A549 (cell line): ENCODE measurements at regions not wholly inside any gene's neighbourhood (a gene's known extent, or its start where the extent isn't known, plus 50 kb on each side); places are given as distances from the start of the nearest gene placed in this dataset.

ENCODE experiments used
- ATAC-seq, 2 experiments: fragments of 200-7000 bp in 1 of 2; fragments of >200 bp in 1 of 2; cut with Nextera tagmentation in 1 of 2; cut with Tn5 transposase in 1 of 2; 3 replicates each; pipeline versions ENCODE4 v1.8.0 to v1.9.1; 2018 to 2020; ENCODE audit warnings: mild to moderate bottlenecking in 1 of 2, moderate library complexity in 1 of 2
- CTCF ChIA-PET: fragments of 300-600 bp; sonication (Branson Sonifier 250); formaldehyde crosslinking; extraction: SDS; loops from one replicate; lab custom pipeline; 2021; ENCODE audit warnings: antibody characterized with exemption, inconsistent platforms; lab: Yijun Ruan, JAX
- POLR2A ChIA-PET: fragments of 350-600 bp; formaldehyde crosslinking; extraction: SDS; loops from one replicate; lab custom pipeline; 2021; ENCODE audit warnings: antibody characterized with exemption, inconsistent platforms; lab: Yijun Ruan, JAX
- DNase-seq, 2 experiments: peaks; one replicate each; pipeline versions ENCODE4 v3.0.0 to v3.0.0-alpha.2; 2011 to 2016; ENCODE audit warnings: low read depth in 1 of 2, low spot score in 1 of 2
- FAIRE-seq: peaks from 2 replicates; lab custom pipeline; 2011; peaks lifted over from hg19 to GRCh38; lab: Jason Lieb, UNC
- H3K27ac ChIP-seq, 2 experiments: fragments of >200 bp; sonication (Bioruptor Twin); formaldehyde crosslinking; 3 replicates each; pipeline ENCODE4 v1.5.1; 2016 to 2017
- H3K4me1 ChIP-seq: fragments of >200 bp; sonication (Bioruptor Twin); formaldehyde crosslinking; 3 replicates; pipeline ENCODE4 v1.6.1; 2016
- H3K4me2 ChIP-seq: fragments of >200 bp; sonication (Bioruptor Twin); formaldehyde crosslinking; 3 replicates; pipeline ENCODE4 v1.6.1; 2016
- H3K4me3 ChIP-seq: fragments of >200 bp; sonication (Bioruptor Twin); formaldehyde crosslinking; 3 replicates; pipeline ENCODE4 v1.5.1; 2016
- H3K9me3 ChIP-seq: fragments of >200 bp; sonication (Bioruptor Twin); formaldehyde crosslinking; 3 replicates; pipeline ENCODE4 v1.6.1; 2016
- CBX8 ChIP-seq: fragments of 200-600 bp; sonication (generic); IDR thresholded peaks from 2 replicates; pipeline ENCODE4 v1.6.1; 2016
- CEBPB ChIP-seq, 2 experiments: fragments of >200 bp in 1 of 2; sonication (Bioruptor Twin) in 1 of 2; formaldehyde crosslinking in 1 of 2; IDR thresholded peaks; 2 replicates each; pipeline ENCODE4 v1.6.1; 2012 to 2016
- E2F6 ChIP-seq: IDR thresholded peaks from 2 replicates; pipeline ENCODE4 v1.6.1; 2012; ENCODE audit warnings: low read depth, borderline replicate concordance
- EHF ChIP-seq: fragments of 250-450 bp; sonication (Bioruptor Pico); IDR thresholded peaks from 2 replicates; pipeline ENCODE4 v1.5.0; 2020; ENCODE audit warnings: mild to moderate bottlenecking
- FOSL2 ChIP-seq, 2 experiments: fragments of 450-650 bp in 1 of 2; fragments of >200 bp in 1 of 2; sonication (Bioruptor Twin) in 1 of 2; formaldehyde crosslinking; IDR thresholded peaks; 2 replicates each; pipeline versions ENCODE4 v1.5.0 to v1.6.1; 2016 to 2020; ENCODE audit warnings: mild to moderate bottlenecking in 1 of 2, moderate library complexity in 1 of 2
- HOXA7 ChIP-seq: fragments of 250-450 bp; sonication (Bioruptor Pico); IDR thresholded peaks from 2 replicates; pipeline ENCODE4 v1.5.0; 2020; ENCODE audit warnings: mild to moderate bottlenecking, moderate library complexity
- MAFK ChIP-seq: fragments of 450-650 bp; IDR thresholded peaks from 2 replicates; pipeline ENCODE4 v1.6.1; 2014; ENCODE audit not compliant: partially characterized antibody
- WGBS: methylation state at CpG from one replicate; pipeline ENCODE4 v1.1.6; 2017; ENCODE audit errors: missing lambda C conversion rate; 5-methylcytosine and 5-hydroxymethylcytosine counted together
- TF ChIP-seq, protein P1 (sequence below): IDR thresholded peaks from 2 replicates; pipeline ENCODE4 v1.6.1; 2012
- TF ChIP-seq, protein P2 (sequence below): fragments of >200 bp; sonication (Bioruptor Twin); formaldehyde crosslinking; IDR thresholded peaks from 3 replicates; pipeline ENCODE4 v1.6.1; 2016

GRCh38 chr10:4117604-4118003 is 332.6 kb upstream of the KLF6 start:
- H3K4me2 ChIP-seq = no peak overlapping the region
- no peak for TF ChIP-seq CEBPB (IDR thresholded peaks at IDR 0.05)
- TF ChIP-seq, all 56 proteins: peak for 0
- Histone ChIP-seq H3K27ac (no peak overlapping the region), H3K4me3 (no peak overlapping the region), H3K9me3 (no peaks in the 10 kb centered on the region), H3K4me1 (no peaks in the 10 kb centered on the region)
- ATAC-seq (no peak), DNase-seq (no peak), FAIRE-seq (no peak)
- POLR2A ChIA-PET = no interaction called here
- CTCF ChIA-PET = interaction anchor here (1.1 kb wide), 1 partner anchor 33 kb away, joined by 3 read pairs; no protein-coding TSS in a partner anchor
- WGBS = 85% methylated on average over 1 of the region's 1 CpG

GRCh38 chr10:4111643-4112042 is 326.6 kb upstream of the KLF6 start:
- no peak overlapping the region for H3K27ac ChIP-seq
- no peak for DNase-seq
- no peaks in the 10 kb centered on the region for H3K9me3 ChIP-seq
- ChIA-PET CTCF (interaction anchor here (0.7 kb wide), 1 partner anchor 299 kb away, joined by 5 read pairs; no protein-coding TSS in a partner anchor), POLR2A (no interaction called here)
- FAIRE-seq = no peak
- H3K4me3 ChIP-seq = no peak overlapping the region
- TF ChIP-seq, protein P1, sequence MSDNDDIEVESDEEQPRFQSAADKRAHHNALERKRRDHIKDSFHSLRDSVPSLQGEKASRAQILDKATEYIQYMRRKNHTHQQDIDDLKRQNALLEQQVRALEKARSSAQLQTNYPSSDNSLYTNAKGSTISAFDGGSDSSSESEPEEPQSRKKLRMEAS = no peak
- TF ChIP-seq MAFK = peak; percentile 92
- no peak for ATAC-seq
- no peak overlapping the region for H3K4me2 ChIP-seq
- WGBS = 29% methylated on average over 1 of the region's 1 CpG
- no peaks in the 10 kb centered on the region for H3K4me1 ChIP-seq

GRCh38 chr10:4109469-4109868 is 324.5 kb upstream of the KLF6 start:
- H3K4me3 ChIP-seq = no peak overlapping the region
- H3K9me3 ChIP-seq = no peaks in the 10 kb centered on the region
- H3K4me1 ChIP-seq = no peaks in the 10 kb centered on the region
- ChIA-PET POLR2A (no interaction called here), CTCF (interaction anchor here (0.6 kb wide), 1 partner anchor 35 kb away, joined by 5 read pairs; no protein-coding TSS in a partner anchor)
- no peak overlapping the region for H3K27ac ChIP-seq
- WGBS = 67% methylated on average over 3 of the region's 3 CpGs
- TF ChIP-seq CBX8 (no peak), EHF (CRISPR knock-in tag) (no peak)
- ATAC-seq = no peak
- no peak overlapping the region for H3K4me2 ChIP-seq
- DNase-seq = no peak
- no peak for FAIRE-seq

GRCh38 chr10:4108693-4109092 is 323.7 kb upstream of the KLF6 start:
- Histone ChIP-seq H3K9me3 (no peaks in the 10 kb centered on the region), H3K4me2 (no peak overlapping the region), H3K4me1 (no peaks in the 10 kb centered on the region), H3K4me3 (no peak overlapping the region), H3K27ac (no peak overlapping the region)
- ATAC-seq = no peak
- TF ChIP-seq HOXA7 (CRISPR knock-in tag) = no peak
- FAIRE-seq = no peak
- WGBS = 64% methylated on average over 4 of the region's 4 CpGs
- POLR2A ChIA-PET = no interaction called here
- DNase-seq = no peak
- CTCF ChIA-PET = interaction anchor here (1.7 kb wide), 1 partner anchor 15 kb away, joined by 5 read pairs; no protein-coding TSS in a partner anchor

- Histone ChIP-seq H3K27ac (no peak overlapping the region), H3K4me3 (no peak overlapping the region), H3K9me3 (no peaks in the 10 kb centered on the region), H3K4me1 (no peaks in the 10 kb centered on the region), H3K4me2 (no peak overlapping the region)
- FAIRE-seq = no peak
- TF ChIP-seq MAFK = peak; percentile 61
- TF ChIP-seq FOSL2 (IDR thresholded peaks at IDR 0.05) = no peak
- TF ChIP-seq FOSL2 (CRISPR knock-in tag; IDR thresholded peaks at IDR 0.05) = peak; percentile 74
- TF ChIP-seq, protein P2, sequence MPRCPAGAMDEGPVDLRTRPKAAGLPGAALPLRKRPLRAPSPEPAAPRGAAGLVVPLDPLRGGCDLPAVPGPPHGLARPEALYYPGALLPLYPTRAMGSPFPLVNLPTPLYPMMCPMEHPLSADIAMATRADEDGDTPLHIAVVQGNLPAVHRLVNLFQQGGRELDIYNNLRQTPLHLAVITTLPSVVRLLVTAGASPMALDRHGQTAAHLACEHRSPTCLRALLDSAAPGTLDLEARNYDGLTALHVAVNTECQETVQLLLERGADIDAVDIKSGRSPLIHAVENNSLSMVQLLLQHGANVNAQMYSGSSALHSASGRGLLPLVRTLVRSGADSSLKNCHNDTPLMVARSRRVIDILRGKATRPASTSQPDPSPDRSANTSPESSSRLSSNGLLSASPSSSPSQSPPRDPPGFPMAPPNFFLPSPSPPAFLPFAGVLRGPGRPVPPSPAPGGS = no peak
- DNase-seq = no peak
- ChIA-PET CTCF (interaction anchor here (1.7 kb wide), 1 partner anchor 14 kb away, joined by 5 read pairs; no protein-coding TSS in a partner anchor), POLR2A (no interaction called here)
- no peak for ATAC-seq
- 68% methylated on average over 6 of the region's 6 CpGs for WGBS
These were observed 322.4 kb upstream of the KLF6 start for GRCh38 chr10:4107285-4107851.

- ChIA-PET POLR2A (no interaction called here), CTCF (no interaction called here)
- Histone ChIP-seq H3K9me3 (no peaks in the 10 kb centered on the region), H3K4me2 (no peak overlapping the region), H3K4me3 (no peak overlapping the region), H3K27ac (no peak overlapping the region), H3K4me1 (no peaks in the 10 kb centered on the region)
- FAIRE-seq (no peak), ATAC-seq (no peak), DNase-seq (no peak)
- TF ChIP-seq E2F6 = no peak
- 74% methylated on average over 7 of the region's 7 CpGs for WGBS
These were observed 318.6 kb upstream of the KLF6 start for GRCh38 chr10:4103603-4104002.
